HuH-7.5 (cell line): ENCODE measurements at regions not wholly inside any gene's neighbourhood (a gene's known extent, or its start where the extent isn't known, plus 50 kb on each side); places are given as distances from the start of the nearest gene placed in this dataset.

ENCODE experiments used
- DNase-seq: peaks from one replicate; pipeline ENCODE4 v3.0.0; 2011; ENCODE audit warnings: low spot score

DNA sequence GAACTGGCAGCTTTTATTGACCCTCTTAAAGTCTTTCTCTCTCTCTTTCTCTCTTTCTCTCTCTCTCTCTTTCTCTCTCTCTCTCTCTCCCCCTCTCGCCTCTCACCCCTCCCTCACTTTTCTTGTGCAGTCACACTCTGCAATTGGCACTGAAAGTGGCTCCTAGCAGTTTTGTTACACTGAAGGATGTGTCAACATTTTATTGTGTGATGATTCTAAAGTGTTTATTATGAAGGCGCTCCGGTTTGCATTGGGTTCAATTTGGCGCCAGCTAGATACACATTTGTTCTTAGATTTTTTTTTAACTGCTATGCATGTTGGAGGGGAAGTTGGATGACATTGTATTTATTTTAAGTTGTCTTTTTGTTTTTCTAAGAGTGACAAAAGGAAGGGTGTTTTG, 64.0 kb upstream of the CHRM3 start:
- DNase-seq, result no peak

GRCh38 chr1:239321877-239322276, 64.5 kb upstream of the CHRM3 start:
- no peak for DNase-seq

DNA sequence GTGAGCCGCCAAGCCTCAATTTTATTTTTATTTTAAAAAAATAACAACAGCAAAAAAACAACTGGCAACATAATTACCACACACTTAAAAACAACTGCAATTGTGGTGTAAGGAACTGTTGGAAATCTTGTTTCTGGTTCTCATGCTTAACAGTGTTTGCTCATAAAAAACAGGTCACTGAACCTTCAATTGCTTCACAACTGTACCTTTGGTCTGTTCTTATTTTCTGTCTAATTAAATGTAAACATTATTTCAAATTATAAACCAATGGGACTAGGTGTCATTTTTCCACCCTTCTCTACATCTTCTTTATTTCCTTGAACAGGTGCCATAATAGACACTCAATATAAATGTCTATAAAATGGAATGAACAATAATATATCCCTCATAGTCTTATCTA, 68.4 kb upstream of the CHRM3 start:
- DNase-seq, result no peak

- no peak for DNase-seq
Measured at GRCh38 chr1:239315631-239316217, 70.6 kb upstream of the CHRM3 start.

DNA sequence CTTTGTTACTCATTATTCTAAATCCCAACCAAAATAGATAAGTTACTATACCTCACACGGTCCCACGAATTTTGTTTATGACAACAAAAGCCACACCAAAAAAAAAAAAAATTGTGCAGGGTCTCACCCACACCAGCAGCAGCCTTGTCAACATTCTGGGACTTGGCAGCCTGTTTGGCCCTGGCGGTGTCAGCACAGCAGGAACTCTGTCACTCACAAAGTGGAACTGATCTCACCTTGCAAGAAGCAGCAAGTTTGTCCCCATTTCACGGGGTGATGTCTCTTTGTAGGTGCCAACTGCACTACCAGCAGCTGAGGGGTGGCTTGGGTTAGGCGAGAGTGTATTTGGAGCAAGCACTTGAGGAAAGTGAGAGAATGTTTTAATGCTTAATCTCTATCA, 75.0 kb upstream of the CHRM3 start:
- DNase-seq, result no peak

GRCh38 chr1:239308701-239309333, 77.6 kb upstream of the CHRM3 start:
- peak; percentile 4 for DNase-seq

GRCh38 chr1:239307886-239308285, 78.5 kb upstream of the CHRM3 start:
- DNase-seq, result no peak

DNA sequence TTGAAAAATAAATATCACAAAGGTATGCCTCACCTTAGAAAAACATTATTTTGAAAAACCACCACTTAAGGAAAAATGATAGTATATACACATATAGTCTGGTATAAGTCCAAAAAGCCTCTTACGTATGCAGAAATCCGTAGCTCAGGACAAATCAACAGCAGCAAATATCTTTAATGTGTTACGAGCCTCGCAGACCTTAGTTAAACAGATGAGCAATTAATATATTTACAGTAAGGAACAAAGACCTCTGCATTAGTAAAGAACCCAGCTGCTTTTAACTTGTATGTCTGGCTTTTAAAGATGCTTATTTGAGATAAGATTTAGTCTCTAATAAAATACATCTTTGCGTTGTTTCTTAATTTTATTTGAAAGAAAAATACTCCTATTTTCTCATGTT, 79.9 kb upstream of the CHRM3 start:
- DNase-seq, result no peak

DNA sequence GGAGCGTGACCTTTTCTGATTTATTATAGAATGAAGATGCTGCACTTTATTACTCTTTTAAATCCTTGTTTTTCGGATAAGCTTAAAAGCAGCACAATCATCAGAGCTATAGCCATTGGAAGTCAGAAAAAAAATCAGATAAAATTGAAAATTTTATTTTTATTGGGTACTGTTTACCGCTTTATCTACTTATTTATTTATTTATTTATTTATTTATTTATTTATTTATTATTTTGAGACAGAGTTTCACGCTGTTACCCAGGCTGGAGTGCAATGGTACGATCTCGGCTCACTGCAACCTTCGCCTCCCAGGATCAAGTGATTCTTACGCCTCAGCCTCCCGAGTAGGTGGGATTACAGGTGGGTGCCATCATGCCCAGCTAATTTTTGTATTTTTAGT, 83.1 kb upstream of the CHRM3 start:
- DNase-seq, result no peak

GRCh38 chr1:239302696-239303095, 83.7 kb upstream of the CHRM3 start:
- DNase-seq, result no peak

- no peak for DNase-seq
Measured at GRCh38 chr1:239301251-239301650, 85.1 kb upstream of the CHRM3 start.

DNA sequence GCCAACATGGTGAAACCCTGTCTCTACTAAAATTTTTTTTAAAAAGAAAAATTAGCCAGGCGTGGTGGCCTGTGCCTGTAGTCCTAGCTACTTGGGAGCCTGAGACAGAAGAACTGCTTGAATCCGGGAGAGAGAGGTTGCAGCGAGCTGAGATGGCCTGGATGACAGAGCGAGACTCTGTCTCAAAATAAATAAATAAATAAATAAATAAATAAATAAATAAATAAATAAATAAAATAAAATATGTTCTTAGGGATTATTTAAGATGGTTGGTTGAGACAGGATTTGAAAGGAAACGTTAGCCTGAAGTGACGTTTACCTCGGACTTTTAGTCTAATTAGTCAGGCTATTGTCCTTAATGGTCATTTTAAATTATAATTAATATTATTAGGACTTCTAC, 88.5 kb upstream of the CHRM3 start:
- no peak for DNase-seq

GRCh38 chr1:239293350-239294110, 92.8 kb upstream of the CHRM3 start:
- DNase-seq, result no peak

DNA sequence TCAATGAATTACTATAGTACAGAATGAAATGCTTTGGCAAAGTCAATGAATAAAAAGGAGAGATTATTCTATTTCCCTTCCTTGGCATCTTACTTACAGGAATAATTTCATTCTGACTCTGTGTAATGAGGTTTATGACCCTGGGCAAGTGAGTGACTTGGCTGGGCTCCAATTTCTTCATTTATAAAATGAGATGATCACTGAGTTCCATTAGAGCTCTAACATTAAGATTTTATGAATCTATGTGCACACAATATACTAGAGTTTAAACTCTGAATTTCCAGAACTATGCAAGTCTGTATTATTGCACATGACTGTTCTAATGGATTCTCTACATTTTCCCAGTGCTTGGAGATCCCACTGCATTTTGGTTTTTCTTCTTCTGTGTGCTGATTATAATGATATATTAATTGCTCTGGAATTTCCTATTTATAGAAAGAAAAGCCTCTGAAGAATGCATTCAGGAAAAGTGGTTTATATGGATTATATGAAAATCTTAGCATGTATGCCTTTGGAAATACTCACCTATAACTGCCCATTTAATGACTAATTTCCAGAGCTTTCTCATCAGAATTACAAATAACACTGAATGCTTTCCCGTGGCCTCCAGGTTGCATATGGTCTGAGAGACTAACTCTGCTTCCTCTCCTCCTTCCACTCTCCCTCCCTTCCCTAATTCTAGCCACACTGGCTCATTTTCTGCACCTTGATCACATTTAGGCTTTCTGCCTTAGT, 97.4 kb upstream of the CHRM3 start:
- no peak for DNase-seq

GRCh38 chr1:239287296-239287695, 99.1 kb upstream of the CHRM3 start:
- DNase-seq, result no peak

DNA sequence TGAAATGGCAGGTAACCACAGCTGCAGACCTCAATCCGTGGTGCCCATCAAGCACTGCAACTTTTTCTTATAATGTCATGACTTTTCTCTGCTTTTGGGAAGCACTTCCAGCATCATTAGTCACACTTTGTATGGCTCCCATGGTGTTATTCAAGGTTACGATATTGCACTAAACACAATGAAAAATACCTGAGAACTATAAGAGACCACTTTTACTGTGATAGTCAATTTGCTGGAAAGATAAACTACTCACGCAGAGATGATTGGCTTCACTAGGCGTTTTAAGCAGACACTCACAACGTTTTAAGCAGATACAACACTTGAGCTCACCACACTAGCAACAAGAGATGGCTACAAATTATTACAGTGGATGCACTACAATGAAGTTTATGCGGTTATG, 103.2 kb upstream of the CHRM3 start:
- DNase-seq, result no peak

DNA sequence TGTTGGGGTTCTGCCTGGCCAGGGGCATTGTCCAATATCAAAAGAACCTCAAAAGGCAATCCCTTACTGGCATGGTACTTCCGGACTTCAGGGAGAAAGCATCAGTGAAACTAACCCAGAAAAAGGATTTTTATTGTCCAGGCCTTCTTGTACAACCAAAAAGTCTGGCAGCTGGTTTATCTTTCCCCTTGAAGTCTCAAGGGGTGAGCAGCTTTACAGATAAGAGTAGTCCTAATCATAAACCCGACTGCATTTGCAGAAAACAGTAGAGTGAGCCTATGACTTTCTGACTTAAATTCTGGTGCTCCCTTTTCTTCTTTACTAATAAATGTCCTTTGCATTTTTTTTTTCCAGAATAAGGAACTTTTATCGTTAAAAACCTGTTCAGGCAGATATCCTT, 104.0 kb upstream of the CHRM3 start:
- no peak for DNase-seq

DNA sequence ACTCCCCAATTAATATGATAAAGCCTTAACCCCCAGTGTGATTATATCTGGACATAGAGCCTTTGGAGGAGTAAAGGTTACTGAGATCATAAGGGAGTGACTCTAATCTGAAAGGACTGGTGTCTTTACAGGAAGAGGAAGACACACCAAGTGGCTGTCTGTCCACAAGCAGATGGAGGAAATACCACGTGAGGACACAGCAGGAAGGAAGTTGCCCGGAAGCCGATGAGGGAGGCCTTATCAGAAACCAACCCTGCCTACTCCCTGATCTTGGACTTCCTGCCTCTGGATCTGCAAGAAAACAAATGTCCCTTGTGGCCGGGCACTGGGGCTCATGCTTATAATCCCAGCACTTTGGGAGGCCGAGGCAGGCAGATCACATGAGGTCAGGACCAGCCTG, 110.3 kb upstream of the CHRM3 start:
- DNase-seq, result no peak

- DNase-seq, result no peak
Measured at GRCh38 chr1:239274242-239274830, 112.0 kb upstream of the CHRM3 start.

DNA sequence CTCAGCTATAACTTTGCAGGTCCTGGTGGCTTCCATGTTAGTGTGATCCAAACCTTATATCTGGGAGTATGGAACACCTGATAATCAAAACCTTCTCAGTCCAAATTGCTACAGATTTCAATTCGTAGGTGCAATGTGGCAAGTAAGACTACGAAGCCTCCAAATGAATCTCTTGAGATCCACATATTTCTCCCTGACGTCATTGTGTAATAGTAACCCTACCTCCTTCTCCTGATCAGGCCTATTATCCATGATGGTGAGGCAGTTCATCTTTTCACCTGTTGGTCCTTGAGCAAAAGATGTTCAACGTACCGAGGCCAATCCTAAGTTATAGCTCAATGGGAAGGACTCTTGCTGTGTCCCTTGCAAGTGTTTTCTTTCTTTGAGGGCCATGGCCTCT, 115.9 kb upstream of the CHRM3 start:
- no peak for DNase-seq

GRCh38 chr1:239269706-239270105, 116.7 kb upstream of the CHRM3 start:
- DNase-seq, result no peak

DNA sequence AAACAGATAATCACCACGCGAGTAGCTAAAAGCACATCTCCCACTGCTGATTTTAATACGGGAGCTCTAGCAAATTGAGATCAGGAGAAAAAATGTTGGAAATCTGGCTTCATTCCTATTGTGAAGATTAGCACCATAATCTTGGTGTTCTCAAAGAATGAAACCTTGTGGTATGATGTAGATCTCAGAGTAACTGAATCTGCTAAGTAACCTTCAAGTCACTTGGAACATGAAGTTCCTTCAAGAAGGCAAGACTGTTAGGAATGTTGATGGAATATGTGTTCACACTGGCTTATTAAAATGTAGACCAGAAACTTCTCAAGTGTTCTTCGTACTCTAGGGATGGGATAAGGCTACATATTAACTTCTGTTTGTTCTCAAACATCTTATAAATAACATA, 117.4 kb upstream of the CHRM3 start:
- DNase-seq, result no peak

GRCh38 chr1:239268007-239268406, 118.4 kb upstream of the CHRM3 start:
- no peak for DNase-seq
